Amniotic epithelial cell (primary cell): ENCODE measurements at regions not wholly inside any gene's neighbourhood (a gene's known extent, or its start where the extent isn't known, plus 50 kb on each side); places are given as distances from the start of the nearest gene placed in this dataset.
"Not testable (repeated sequence)": the region's sequence is repeated elsewhere in the genome, so short reads cannot be mapped to it uniquely, and the experiment has no call there.

ENCODE experiments used
- DNase-seq: peaks from one replicate; pipeline ENCODE4 v3.0.0-alpha.2; 2010; ENCODE audit warnings: low read depth

DNA sequence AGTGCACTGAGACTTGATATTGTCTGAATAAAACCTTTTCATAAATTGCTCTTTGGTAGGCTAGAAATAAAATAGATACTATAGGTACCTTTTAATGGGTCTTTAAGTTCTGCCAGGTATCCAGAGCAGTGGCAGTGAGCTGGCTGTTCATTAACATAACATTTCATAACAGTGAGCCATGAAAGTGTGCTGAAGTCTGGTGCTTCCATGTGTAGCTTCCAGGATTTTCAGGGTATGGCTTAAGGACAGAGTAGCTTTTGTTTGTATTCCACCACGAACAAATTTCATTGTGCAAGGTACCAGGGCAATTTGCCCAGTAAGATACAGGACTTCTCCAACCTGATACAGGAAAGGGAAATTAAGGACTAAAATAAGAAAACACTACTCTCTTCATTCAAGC is 124.7 kb upstream of the NANOGP8 start:
- DNase-seq, result peak; percentile 17

DNA sequence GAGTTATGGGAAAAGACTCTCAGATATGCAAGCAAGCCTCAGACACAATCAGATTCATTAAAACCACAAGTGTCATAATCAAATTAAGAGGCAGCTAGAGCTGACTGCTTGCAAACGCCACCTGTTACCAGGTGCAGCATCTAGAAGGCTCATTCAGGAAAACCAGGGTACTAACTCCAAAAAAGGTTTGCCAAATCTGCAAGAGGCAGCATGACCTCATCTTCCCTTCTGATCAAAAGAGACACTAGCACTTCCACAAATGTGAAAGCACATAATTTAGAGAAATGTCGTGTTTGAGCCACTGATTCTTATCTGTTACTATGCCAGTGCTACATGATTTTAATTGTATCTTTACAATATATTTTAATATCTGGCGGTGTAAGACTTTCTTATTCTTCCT is 123.3 kb upstream of the NANOGP8 start:
- no peak for DNase-seq

DNA sequence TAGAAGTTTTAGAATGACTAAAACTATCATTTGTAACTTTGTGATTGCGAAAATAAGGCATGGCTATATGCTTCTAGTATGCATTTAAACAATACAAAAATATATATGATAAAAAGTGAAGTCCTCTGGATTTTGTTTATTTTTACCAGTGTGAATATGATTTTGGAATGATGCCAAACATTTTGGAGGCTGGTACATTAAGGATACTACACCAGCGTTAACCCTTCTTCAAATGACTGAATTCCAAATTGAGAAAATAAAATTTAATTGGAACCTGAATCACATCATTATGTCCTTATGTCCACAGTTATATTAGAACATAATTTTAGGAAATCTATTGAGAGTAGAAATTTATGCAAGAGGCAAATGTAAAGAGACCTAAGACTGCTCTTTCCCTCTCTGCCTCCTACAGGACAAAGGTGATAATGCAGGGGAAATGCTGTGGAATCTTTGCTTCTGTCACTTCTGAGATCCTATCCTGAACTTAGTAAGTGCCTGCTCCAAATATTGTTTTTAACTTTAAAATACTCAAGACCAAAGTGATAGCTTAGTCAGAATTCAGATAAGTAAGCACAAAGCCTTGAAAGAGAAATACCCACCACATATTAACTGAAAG is 121.1 kb upstream of the NANOGP8 start:
- peak; percentile 19 for DNase-seq

DNA sequence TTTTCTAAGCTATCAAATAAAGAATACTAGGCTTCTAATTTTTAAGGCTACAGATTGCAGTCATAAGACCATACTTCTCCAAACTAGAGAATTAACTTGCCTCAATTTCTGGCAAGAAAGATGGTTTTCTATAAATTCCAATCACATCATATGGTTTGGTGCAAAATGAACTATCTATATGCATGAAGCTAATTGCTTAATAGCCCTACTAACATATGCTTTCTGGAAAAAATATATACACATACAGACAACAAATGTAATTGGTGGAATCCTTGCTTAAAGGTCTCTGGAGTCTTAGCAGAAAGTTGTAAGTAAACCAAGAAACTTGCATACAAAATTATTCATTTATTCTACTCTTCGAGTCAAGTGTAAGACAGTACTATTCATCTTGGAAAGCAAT is 113.1 kb upstream of the NANOGP8 start:
- DNase-seq, result no peak

DNA sequence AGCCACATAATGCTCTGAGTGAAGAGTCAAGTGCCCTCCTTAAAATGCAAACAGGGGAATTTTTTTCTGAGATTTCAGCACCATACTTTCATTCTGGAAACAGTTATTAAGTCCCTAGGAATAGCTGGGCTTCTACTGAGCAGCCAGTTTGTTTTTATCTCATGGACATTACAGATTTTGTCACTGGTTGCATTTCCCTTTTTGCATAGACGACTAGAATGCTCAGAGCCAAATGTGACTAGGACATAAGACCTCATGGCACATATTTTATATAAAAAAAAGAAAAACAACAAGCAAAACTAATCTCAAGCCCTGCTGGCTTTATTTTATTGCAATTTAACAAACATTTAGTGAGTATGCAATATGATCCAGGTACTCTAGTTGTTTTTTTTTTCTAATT is 112.7 kb upstream of the NANOGP8 start:
- DNase-seq, result no peak

DNA sequence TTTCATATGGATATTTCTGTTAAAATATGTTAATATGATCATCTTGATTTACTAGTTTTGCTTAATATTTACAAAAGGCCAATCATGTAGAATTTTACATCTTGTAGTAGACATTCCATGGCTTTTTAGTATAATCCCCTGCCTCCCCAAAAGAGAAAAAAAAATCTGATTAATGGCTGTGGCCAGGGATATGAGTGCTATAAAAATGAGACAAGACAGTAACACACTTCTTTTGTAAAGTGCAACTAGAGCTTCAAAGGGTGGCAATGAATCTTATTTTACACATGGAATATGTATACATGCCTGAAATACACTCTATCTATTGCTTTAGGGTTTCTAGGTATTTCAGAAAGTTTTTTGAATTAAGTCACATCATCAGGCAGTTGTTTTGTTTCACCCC is 112.2 kb upstream of the NANOGP8 start:
- DNase-seq, result no peak

DNA sequence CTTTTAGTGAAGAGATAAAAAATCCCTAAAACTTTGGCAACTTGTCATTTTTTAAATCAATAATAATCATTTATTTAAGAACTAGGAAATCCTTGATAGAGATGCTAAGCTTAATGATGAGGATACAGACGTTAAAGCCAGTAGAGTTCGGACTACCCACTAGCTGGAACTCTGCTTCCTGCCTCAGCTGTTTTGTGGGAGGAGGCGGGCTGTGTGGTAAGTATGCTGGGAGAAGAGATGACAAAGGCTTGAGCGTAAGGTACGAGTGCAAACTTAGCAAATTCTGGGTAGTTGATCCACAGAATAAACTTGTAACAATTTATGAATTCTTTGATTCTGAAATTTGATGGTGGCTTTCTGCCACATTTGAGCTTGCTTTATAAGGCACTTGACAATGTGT is 111.2 kb upstream of the NANOGP8 start:
- DNase-seq, result no peak

DNA sequence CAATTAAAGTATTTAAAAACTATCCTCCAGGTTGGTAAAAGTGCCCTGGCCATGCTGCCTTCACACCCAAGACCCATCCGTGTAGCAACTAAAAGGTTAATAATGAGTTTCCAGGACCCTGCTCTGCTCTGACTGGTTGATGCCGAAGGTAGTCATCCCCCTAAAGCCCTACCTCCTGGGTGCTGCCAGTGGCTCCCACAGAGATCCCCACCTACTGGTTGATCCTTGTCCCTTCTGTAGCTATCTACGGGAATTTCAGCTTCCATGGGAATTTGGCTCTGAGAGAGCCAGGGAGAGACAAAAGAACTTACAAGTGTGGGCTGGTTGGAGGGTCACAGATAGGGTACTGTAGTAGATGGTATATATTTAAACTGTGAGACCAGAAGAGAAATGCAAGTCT is 110.6 kb upstream of the NANOGP8 start:
- no peak for DNase-seq

DNA sequence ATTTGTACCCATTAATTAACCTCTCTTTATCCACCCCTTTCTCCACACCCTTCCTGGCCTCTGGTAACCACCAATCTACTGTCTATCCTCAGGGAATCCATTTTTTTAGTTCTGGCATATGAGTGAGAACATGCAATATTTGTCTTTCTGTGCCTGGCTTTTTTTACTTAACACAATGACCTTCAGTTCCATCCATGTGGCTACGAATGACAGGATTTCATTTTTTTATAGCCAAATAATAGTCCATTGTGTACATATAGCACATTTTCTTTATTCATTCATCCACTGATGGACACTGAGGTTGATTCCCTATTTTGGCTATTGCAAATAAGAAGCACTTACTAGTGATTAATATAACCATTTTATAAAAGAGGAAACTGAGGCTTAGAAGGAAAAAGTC is 109.9 kb upstream of the NANOGP8 start:
- DNase-seq, result no peak

DNA sequence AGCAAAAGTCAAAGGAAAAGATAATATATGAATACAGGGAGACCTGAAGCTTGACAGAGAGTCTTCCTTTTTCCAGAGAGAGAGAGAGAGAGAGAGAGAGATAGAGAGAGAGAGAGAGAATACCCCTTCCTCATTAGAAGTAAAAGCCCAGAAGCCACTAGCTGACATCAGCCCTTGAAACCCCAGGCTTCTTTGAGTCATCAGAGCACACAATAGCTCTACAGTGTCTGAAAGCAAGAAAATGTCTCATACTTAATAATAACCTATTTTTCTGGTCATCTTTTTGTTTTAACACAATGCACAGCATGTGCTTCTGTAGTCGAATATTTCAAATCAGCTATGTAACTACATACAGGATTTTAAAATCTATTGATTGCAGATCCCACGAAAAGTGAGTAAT is 109.2 kb upstream of the NANOGP8 start:
- no peak for DNase-seq

DNA sequence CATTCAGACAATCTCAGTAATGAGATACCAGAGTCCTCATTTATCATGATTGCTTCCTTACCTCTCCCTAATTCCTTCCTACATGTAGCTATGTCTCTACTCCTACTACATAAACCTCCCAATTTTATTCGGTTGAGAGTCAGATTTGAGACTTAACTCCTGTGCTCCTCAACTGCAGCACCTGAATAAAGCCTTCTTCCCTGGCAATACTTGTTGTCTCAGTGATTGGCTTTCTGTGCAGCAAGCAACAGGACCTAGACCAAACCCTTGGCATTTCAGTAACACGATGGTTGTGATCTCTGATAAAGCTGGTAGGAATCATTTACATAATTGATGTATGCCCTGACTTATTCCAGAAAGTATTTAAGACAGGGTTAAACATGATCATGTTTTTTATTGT is 106.7 kb upstream of the NANOGP8 start:
- no peak for DNase-seq

DNA sequence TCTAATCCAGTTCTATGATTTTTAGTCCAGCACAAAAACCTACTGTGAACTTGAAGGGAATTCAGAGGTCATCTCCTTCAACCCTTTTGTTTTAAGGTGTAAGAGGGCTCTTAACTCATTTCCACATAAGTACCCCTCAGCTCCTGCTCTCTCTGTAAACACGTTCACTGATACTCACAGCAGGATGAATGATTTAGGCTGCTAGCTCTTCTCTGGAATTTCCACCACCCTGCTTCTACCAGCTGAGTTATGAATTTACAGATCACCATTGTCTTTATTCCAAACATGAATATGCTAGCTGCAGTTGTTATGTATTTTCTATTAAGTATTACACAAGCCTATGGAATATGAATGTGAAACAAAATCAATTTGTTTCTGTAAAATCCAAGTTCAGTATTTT is 101.3 kb upstream of the NANOGP8 start:
- DNase-seq, result no peak

DNA sequence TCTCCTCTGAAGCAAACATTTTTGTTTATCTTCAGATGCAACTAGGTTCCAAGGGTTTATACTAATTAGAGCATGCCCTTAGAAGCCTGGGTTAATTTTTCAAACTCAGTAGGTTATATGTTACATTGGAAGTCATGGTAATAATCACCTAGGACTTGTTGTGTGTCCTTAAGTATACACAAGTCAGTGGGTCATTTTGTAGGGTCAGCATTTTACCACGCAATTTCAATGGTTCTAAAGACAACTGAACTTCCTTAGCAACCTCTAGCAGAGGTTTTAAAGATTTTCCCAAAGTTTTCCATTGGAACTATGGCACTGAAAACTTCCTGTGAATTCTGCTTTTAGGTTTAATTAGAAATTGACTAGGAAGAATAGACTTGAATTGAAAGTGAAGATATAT is 99.6 kb upstream of the NANOGP8 start:
- DNase-seq, result no peak

DNA sequence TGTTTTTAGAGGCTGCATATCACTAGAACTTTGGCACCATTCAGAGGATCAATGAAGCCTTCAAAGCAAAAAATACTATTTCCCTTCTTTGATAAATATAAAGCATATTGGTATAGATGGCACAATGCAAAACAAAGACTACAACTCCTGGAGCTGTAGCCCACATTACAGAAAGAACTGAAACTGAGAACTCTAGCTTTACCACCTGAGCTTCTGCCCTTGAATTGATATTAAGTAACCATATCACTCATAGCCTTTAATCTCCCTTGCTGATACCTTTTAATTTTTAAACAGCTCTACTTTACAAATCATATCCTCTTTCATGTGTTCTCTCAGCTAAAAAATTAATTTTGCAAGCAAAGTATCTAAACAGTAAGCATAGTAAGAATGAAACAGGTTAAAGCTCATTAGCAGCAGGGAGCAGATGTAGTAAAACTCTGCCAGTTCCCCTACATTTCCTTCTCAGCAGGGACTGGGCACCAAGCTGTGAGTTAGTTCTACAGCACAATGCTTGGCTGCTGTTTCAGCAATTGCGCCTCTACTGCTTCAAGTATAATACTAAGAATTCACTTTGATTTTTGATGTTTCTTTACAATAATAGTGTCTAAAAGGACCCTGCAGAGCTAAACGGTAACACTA is 97.9 kb upstream of the NANOGP8 start:
- DNase-seq, result no peak

DNA sequence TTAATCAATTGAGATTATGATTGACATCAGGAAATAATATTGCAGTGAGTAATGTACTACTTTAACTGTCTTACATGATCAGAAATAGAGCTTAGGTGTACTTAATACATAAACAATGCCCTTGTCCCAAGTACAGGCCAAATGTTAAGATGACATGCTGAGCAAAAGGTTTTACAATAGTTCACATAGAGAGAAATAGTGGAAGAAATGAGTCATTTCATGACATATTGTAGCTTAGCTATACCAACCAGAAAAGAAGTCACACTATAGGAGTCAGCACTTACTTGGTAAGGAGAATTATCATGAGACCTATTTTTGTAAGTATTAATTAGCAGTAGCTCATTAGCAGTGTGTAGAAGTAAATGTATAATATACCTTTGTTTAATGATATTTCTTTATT is 96.4 kb upstream of the NANOGP8 start:
- peak; percentile 37 for DNase-seq

DNA sequence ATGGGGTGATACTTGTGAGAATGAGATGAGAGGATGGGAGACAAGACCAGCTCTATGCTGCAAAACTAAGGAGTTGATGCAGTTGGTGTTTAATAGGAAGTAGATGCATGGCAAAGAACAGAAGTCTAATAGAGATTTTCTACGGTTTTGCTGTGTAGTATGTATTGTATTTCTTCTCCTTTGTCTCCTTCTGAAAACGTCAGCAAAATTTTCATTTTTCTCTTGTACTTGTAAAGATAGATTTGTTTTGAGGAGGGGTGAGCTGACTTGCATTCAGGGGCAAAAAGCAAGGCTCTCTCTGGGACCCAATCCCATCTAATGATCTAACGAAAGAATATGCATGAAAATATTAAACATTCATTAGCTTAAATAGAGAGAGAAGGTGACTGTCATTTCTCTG is 94.6 kb upstream of the NANOGP8 start:
- DNase-seq, result no peak

DNA sequence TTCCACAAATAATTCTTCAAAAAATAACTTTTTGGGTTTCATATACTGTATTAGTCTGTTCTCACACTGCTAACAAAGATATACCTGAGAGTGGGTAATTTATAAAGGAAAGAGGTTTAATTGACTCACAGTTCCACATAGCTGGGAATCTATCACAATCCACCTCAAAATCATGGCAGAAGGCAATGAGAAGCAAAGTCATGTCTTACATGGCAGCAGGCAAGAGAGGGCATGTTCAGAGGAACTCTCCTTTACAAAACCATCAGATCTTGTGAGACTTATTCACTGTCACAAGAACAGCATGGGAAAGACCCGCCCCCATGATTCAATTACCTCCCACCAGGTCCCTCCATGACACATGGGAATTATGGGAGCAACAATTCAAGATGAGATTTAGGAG is 93.1 kb upstream of the NANOGP8 start:
- not testable (repeated sequence) for DNase-seq

DNA sequence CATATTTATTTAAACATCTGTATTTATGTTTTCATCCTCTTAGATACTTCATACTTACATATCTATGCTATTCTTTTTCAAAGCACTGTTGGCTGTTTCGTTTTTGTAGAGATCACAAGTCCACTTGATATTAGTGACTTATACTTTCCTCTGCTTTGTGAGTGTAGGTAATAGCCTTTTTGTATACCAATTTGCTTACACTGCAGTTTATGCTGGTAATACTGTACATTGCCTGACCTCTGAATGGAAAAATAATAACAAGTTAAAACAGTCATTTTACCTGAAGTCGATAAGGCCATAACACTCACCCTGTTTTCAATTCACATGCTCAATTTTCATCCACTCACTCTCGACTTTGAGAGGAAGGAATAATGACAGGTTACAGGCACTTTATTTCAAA is 89.9 kb upstream of the NANOGP8 start:
- no peak for DNase-seq

DNA sequence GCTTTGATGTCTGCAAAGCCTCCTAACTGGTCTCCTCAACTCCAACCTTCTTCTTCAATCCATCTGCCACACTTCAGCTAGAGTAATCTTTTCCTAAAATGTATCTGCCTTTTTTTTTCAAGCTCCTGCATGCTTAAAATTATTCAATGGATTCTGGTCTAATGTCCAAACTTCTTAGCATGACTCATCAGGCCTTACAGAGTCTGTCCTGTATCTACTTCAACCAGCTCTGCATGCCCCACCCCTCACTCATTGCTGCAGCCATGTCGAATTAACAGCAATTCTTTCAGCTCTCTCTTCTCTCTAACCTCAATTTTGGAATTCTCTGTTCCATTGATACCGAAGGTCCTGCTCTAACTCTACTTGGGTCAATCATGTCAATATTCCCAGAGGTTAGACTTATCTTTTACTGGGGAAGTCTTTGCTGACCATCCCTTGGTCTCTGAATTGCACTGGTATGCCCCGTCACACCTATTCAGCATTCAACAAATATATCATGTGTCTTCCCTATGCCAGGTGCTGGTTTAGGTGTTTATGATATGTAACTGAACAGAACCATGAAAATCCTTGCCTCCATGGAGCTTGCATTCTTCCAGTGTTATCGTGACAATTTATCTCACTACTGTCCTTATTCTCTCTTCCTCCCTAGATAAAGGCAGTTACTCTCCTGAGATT is 88.5 kb upstream of the NANOGP8 start:
- DNase-seq, result peak; percentile 32

DNA sequence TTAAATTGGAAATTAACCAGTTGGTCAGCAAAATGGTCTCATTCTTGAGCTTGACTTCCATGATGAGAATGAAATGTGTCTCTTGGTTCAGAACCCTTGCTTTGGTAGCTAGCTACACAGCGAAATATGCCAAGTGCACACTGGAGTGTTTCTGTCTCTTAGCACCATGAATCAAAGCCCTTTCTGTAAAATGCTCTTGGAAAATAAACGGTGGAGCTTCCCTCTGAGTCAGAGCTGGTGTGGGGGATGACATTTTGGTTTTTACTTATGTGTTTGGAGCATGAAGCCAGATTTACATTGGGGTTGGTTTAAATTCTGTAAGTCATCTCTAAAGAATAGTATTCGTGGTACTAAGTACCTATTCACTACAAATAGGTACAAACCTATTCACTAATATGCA is 85.1 kb upstream of the NANOGP8 start:
- DNase-seq, result peak; percentile 59

DNA sequence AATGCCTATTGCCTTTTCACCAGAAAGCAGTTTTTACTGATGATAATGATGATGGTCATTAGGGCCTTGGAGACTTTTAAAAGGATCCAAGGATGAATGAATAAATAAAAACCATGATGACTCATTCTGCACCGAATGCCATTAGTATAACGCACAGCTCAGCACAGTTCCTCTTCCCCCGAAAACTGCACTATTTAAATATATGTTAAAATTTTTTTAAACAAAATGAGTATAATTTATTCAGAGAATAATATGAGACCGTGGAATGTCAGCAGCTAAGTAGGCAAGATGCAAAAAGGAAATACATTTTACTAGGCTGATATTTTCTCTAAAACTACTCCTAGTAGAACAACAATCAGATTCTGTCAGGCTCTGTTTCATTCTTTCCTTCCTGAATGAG is 83.4 kb upstream of the NANOGP8 start:
- DNase-seq, result peak; percentile 59

DNA sequence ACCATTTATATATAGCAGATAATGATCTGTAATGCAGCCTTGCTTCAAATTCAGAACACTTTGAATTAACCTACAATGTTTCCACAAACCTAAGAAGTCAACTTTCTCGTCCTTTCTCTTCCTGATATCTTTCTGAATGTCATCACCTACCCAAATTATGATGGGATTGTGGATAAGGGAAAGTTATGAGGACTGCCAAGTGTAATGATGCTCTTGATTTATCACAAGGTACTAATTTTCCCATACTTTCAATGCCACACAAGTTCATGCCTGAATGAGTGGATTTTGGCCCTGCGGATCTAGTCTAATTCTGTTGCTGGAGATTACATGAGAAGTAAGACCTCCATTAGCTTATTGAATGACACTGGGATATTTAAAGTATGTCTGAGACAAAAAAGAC is 82.6 kb upstream of the NANOGP8 start:
- DNase-seq, result no peak

DNA sequence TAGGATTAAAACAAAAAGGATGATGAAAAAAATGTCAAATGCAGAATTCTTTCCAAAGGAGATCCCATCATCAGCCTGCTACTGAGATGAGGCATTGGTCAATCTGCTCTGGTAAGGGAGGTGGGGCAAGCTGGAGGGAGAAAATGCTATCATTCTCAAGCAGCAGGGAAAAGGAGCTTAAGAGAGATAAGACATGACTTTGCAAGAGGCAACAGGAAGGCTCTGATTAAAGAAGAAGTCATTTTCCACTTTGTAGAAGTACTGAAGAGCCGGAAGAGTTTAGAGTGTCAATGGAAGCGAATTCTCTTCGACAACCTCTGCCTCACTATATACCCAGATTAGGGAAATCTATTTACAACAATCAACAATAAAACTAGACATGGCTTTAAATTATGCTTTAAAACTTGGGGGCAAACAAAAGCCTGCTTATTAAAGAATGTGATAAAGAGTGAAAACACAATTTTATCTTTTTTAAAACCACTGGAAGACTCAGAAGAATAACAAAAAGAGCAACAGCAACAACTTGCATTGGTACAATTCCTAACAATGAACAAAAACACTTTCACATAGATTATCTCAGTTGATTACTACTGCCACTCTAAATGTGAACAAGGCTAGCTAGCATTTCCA is 81.8 kb upstream of the NANOGP8 start:
- DNase-seq, result peak; percentile 86
